Breast epithelium (tissue), 4 donors: ENCODE measurements at regions not wholly inside any gene's neighbourhood (a gene's known extent, or its start where the extent isn't known, plus 50 kb on each side); places are given as distances from the start of the nearest gene placed in this dataset.

Experiments used
- DNase-seq, 2 donors: peaks; one replicate each; pipeline ENCODE4 v3.0.0-alpha.2; 2019; ENCODE audit warnings: low spot score in 2 of 2
- H3K27ac ChIP-seq, 2 donors: fragments of 200-600 bp; sonication (generic) in 1 of 2; one replicate each; pipeline ENCODE4 v1.5.1; 2016 to 2019; ENCODE audit warnings: mild to moderate bottlenecking in 1 of 2
- H3K27me3 ChIP-seq, 2 donors: fragments of 200-600 bp; sonication (generic) in 1 of 2; one replicate each; pipeline versions ENCODE4 v1.5.1 to v1.6.0; 2017 to 2019; ENCODE audit warnings: control low read depth in 1 of 2, mild to moderate bottlenecking in 1 of 2
- H3K36me3 ChIP-seq: fragments of 200-600 bp; one replicate; pipeline ENCODE4 v1.5.1; 2019
- H3K4me1 ChIP-seq, 2 donors: fragments of 200-600 bp; sonication (generic); one replicate each; pipeline ENCODE4 v1.5.1; 2016 to 2019; ENCODE audit warnings: control low read depth in 1 of 2
- H3K4me3 ChIP-seq, 3 donors: fragments of 200-600 bp; sonication (generic); 1 replicate in 2 of 3; 2 replicates in 1 of 3; pipeline ENCODE4 v1.5.1; 2016 to 2019; ENCODE audit warnings: mild to moderate bottlenecking in 3 of 3, moderate library complexity in 2 of 3
- H3K9me3 ChIP-seq, 2 donors: fragments of 200-600 bp; sonication (generic) in 1 of 2; one replicate each; pipeline ENCODE4 v1.5.1; 2016 to 2019; ENCODE audit warnings: control low read depth in 1 of 2
- CTCF ChIP-seq, 3 donors: fragments of 450-650 bp; IDR thresholded peaks; one replicate each; pipeline ENCODE4 v1.5.1; 2016 to 2017; ENCODE audit warnings: antibody characterized with exemption in 3 of 3, mild to moderate bottlenecking in 3 of 3, moderate library complexity in 3 of 3
- POLR2A ChIP-seq: fragments of 450-650 bp; IDR thresholded peaks from one replicate; pipeline ENCODE4 v1.6.1; 2016; ENCODE audit warnings: antibody characterized with exemption, mild to moderate bottlenecking, moderate library complexity
- POLR2AphosphoS5 ChIP-seq, 3 donors: sonication (generic); formaldehyde crosslinking; IDR thresholded peaks; one replicate each; pipeline ENCODE4 v1.6.1; 2017; ENCODE audit warnings: antibody characterized with exemption in 3 of 3
- intact Hi-C: fragments of 100-400 bp; cut with DNase I; formaldehyde crosslinking; loops from one replicate; pipeline ENCODE4 v1.15.1; 2023; ENCODE audit warnings: low total_unique reads

DNA sequence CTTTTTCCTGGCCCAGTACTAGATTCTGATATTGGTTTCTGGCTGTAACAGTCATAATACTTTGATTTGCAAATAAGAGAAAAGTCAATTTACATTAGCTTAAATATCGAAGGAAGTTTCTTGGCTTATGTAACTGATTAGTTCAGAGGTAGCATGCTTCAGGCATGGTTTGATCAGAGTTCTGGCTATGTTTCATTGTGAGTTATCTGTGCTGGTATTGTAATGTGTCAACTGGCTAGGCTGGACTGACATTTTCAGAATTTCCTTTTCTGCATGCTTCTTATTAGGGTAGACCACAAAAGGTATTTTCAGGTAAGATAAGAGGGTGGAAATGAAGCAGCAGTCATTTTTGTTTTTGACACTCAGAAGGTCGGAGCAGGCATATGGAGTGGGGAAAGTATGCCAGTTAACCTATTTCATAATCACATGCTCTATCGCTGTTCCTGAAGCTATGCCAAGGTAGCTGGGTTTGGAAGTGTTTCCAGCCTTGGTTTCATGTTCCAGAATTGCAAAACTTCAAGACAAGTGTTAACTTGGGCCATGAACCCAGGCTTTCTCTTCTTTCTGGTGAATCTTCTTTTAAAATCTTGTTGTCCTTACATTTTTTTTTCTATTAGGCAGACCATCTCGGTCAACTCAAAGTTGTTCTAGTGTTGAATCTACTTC is 244.9 kb downstream of the DHX35 start:
- Histone ChIP-seq H3K27ac (no peak overlapping the region), H3K36me3 (no peaks in the 10 kb centered on the region), H3K27me3 (no peaks in the 10 kb centered on the region), H3K9me3 (peaks cover 7 to 15% of the 10 kb centered on the region in 2 donors), H3K4me1 (no peaks in the 10 kb centered on the region), H3K4me3 (no peak overlapping the region)
- DNase-seq, result peak in 1 of 2 donors; percentile 32
- no peak for TF ChIP-seq POLR2AphosphoS5 (IDR thresholded peaks at IDR 0.05)
- no peak for TF ChIP-seq POLR2A
- no peak for TF ChIP-seq CTCF (IDR thresholded peaks at IDR 0.05)
- intact Hi-C loops, result no loop called here

DNA sequence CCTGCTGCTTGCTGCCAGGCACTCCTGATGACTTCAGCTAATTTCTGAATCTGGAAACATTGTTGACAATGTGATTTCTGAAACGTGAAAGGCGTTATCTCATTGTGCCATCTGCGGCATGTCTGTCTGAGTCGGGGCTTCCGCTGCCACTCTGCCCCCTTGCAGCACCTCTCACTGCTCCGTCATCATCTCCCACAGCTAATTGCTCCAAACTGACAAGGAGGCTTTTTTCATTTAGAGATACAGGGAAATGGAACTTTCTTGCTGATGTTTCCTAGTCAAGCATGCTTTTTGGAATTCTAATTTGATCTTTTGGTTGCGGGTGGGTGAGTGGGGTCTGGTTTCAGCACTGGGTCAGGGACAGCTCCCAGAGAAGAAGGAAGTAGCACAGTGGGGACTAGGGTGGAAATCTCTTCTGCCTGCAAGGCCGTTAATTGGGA is 233.5 kb downstream of the DHX35 start:
- no peaks in the 10 kb centered on the region for H3K9me3 ChIP-seq
- no peak for DNase-seq
- intact Hi-C loops, result no loop called here
- TF ChIP-seq POLR2A (no peak), POLR2AphosphoS5 (IDR thresholded peaks at IDR 0.05) (no peak), CTCF (IDR thresholded peaks at IDR 0.05) (no peak)
- H3K27ac ChIP-seq, result no peak overlapping the region
- H3K4me3 ChIP-seq, result no peak overlapping the region
- no peaks in the 10 kb centered on the region for H3K36me3 ChIP-seq
- no peaks in the 10 kb centered on the region for H3K4me1 ChIP-seq
- H3K27me3 ChIP-seq, result no peaks in the 10 kb centered on the region

DNA sequence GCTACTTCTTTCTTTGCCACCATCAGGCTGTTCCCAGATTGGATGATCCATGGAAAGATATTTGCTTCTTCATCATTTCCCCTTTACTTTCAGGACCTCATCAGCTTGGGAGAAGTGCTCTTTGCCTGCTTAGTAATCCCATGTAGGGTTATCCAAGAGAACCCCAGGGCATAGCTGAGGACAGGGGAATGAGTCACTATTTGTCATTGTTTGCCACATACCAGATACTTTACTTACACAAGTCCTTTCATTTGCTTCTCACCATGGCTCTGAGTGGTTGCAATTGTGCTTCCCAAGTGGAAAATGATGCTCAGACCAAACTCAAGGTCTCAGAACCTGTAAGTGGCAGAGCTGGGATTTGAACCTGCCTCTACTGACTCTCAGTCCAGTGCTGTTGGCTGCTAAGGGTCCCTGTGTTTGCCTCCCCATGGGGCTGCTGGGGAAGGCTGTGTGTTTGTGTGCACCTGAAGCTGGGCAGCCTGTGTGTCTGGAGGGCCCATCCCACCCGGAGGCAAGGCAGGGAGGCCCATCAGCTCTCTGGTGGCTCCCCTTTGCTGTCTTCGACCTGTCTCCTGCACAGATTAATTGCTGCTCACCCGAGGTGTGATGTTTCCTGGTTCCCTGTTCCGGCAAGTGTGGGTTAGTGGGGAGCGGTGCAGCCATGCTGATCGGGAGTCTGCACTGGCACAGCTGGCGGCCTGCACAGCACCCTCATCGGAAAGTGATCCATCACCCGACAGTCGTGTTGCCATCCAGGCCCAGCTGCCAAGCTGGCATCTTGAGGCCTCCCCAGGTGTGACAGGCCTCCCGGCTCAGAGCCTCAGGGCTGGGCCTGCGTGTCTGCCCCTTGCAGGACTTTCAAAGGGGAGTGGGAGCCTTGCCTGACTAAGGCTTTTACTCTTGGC is 228.8 kb downstream of the DHX35 start:
- intact Hi-C loops, result no loop called here
- H3K27me3 ChIP-seq, result no peaks in the 10 kb centered on the region
- H3K27ac ChIP-seq, result no peak overlapping the region
- no peaks in the 10 kb centered on the region for H3K9me3 ChIP-seq
- no peak overlapping the region for H3K4me3 ChIP-seq
- no peaks in the 10 kb centered on the region for H3K4me1 ChIP-seq
- H3K36me3 ChIP-seq, result no peaks in the 10 kb centered on the region
- DNase-seq, result peak in 1 of 2 donors; percentile 18
- TF ChIP-seq CTCF (IDR thresholded peaks at IDR 0.05) (no peak), POLR2AphosphoS5 (IDR thresholded peaks at IDR 0.05) (no peak), POLR2A (no peak)

- no peaks in the 10 kb centered on the region for H3K4me1 ChIP-seq
- intact Hi-C loops, result no loop called here
- no peaks in the 10 kb centered on the region for H3K36me3 ChIP-seq
- peaks cover 6 to 13% of the 10 kb centered on the region in 2 donors for H3K9me3 ChIP-seq
- no peaks in the 10 kb centered on the region for H3K27me3 ChIP-seq
- DNase-seq, result no peak
- TF ChIP-seq POLR2A, result no peak
- no peak for TF ChIP-seq POLR2AphosphoS5 (IDR thresholded peaks at IDR 0.05)
- no peak for TF ChIP-seq CTCF (IDR thresholded peaks at IDR 0.05)
- H3K27ac ChIP-seq, result no peak overlapping the region
- H3K4me3 ChIP-seq, result no peak overlapping the region
These were observed 226.2 kb downstream of the DHX35 start for GRCh38 chr20:39188266-39188765.

DNA sequence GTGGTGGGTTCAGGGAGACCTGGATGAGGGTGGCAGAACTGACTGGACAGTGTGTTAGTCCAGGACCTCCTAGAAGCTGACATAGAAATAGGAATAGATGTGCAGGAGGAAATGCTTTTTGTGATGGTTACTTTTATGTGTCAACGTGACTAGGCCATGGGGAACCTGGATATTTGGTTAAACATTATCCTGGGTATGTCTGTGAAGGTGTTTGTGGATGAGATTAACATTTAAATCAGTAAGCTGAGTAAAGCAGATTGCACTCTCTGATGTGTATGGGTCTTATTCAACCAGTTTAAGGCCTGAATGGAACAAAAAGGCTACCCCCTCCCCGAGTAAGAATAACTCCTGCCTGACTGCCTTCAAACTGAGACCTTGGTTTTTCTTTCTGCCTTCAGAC is 219.3 kb downstream of the DHX35 start:
- H3K36me3 ChIP-seq, result no peaks in the 10 kb centered on the region
- H3K27me3 ChIP-seq, result no peaks in the 10 kb centered on the region
- H3K4me3 ChIP-seq, result no peak overlapping the region
- intact Hi-C loops, result no loop called here
- H3K9me3 ChIP-seq, result peaks cover 6 to 13% of the 10 kb centered on the region in 2 donors
- no peak for DNase-seq
- H3K27ac ChIP-seq, result no peak overlapping the region
- no peaks in the 10 kb centered on the region for H3K4me1 ChIP-seq
- no peak for TF ChIP-seq CTCF (IDR thresholded peaks at IDR 0.05)
- no peak for TF ChIP-seq POLR2AphosphoS5 (IDR thresholded peaks at IDR 0.05)
- TF ChIP-seq POLR2A, result no peak
